GM19324 (cell line): ENCODE measurements at regions not wholly inside any gene's neighbourhood (a gene's known extent, or its start where the extent isn't known, plus 50 kb on each side); places are given as distances from the start of the nearest gene placed in this dataset.

Experiments
- ATAC-seq: cut with Tn5 transposase; IDR thresholded peaks from one replicate; pipeline ENCODE4 v1.9.1; 2021; ENCODE audit warnings: mild to moderate bottlenecking, moderate library complexity; ENCODE audit not compliant: unreplicated experiment, low FRiP score

GRCh38 chr9:108101410-108101809, 611.8 kb upstream of the KLF4 start:
- ATAC-seq, result no peak

GRCh38 chr9:108100571-108100970, 611.0 kb upstream of the KLF4 start:
- ATAC-seq, result no peak

GRCh38 chr9:108099854-108100253, 610.3 kb upstream of the KLF4 start:
- no peak for ATAC-seq

- no peak for ATAC-seq
Measured at GRCh38 chr9:108095496-108095895, 605.9 kb upstream of the KLF4 start.

GRCh38 chr9:108094676-108094993, 605.1 kb upstream of the KLF4 start:
- ATAC-seq, result no peak

GRCh38 chr9:108093773-108094675, 604.5 kb upstream of the KLF4 start:
- ATAC-seq, result no peak

GRCh38 chr9:108088916-108089315, 599.3 kb upstream of the KLF4 start:
- ATAC-seq, result no peak

GRCh38 chr9:108087781-108088180, 598.2 kb upstream of the KLF4 start:
- no peak for ATAC-seq

- no peak for ATAC-seq
Measured at GRCh38 chr9:108086624-108087023, 597.1 kb upstream of the KLF4 start.

GRCh38 chr9:108085294-108085693, 595.7 kb upstream of the KLF4 start:
- ATAC-seq, result no peak

- no peak for ATAC-seq
Measured at GRCh38 chr9:108083796-108084352, 594.3 kb upstream of the KLF4 start.

- no peak for ATAC-seq
Measured at GRCh38 chr9:108083160-108083750, 593.7 kb upstream of the KLF4 start.

GRCh38 chr9:108081112-108081511, 591.5 kb upstream of the KLF4 start:
- ATAC-seq, result no peak

- ATAC-seq, result no peak
Measured at GRCh38 chr9:108080285-108080684, 590.7 kb upstream of the KLF4 start.

GRCh38 chr9:108078811-108079210, 589.2 kb upstream of the KLF4 start:
- no peak for ATAC-seq

GRCh38 chr9:108078375-108078774, 588.8 kb upstream of the KLF4 start:
- no peak for ATAC-seq

GRCh38 chr9:108077556-108077955, 588.0 kb upstream of the KLF4 start:
- no peak for ATAC-seq

GRCh38 chr9:108074900-108075299, 585.3 kb upstream of the KLF4 start:
- no peak for ATAC-seq

- no peak for ATAC-seq
Measured at GRCh38 chr9:108073823-108074222, 584.3 kb upstream of the KLF4 start.

GRCh38 chr9:108072740-108073139, 583.2 kb upstream of the KLF4 start:
- no peak for ATAC-seq

GRCh38 chr9:108070861-108071260, 581.3 kb upstream of the KLF4 start:
- no peak for ATAC-seq

GRCh38 chr9:108069991-108070390, 580.4 kb upstream of the KLF4 start:
- no peak for ATAC-seq
